ENCODE measurements at regions not wholly inside any gene's neighbourhood (a gene's known extent, or its start where the extent isn't known, plus 50 kb on each side); places are given as distances from the start of the nearest gene placed in this dataset.

DNA sequence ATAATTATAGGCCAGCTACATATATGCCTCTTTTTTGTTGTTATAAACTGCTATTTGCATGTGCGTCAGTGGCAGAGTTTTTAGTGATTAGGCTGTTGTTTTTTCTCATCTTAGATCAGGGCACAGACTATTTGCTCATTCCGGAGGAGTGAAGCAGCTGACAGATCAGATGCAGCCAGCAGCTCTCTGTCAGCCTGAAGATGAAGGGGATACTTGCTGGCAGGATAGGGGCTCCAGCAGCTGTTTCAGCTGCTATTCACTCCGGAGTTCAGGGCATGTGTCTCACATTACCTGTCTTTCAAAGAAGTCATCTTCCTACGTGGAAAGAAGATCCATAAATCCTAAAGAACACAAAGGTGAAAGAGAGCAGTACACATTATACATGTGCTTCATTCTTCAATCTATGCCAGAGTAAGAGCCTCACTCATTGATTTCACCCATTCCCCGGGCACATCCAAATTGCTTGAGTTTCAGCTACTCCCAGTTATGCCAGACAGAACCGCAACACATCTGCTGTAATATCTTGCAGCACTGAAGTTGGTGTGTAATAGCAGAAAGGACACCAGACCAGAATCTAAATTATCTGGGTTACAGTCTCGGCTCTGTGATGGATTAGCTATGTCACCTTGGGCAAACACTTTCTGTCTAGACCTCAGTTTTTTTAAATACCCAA, 182.8 kb upstream of the CHRM2 start:
- TF ChIP-seq CTCF (IDR thresholded peaks at IDR 0.05 in 4 of 5, conservative IDR thresholded peaks at IDR 0.05 in 1 of 5) (no peak), POLR2A (IDR thresholded peaks at IDR 0.05) (no peak)

Measured in gastrocnemius medialis (tissue), 4 donors.